IMR-90 (cell line): ENCODE measurements at regions not wholly inside any gene's neighbourhood (a gene's known extent, or its start where the extent isn't known, plus 50 kb on each side); places are given as distances from the start of the nearest gene placed in this dataset.

Experiments used
- ATAC-seq: fragments of 200-7000 bp; cut with Tn5 transposase; 2 replicates; pipeline ENCODE4 v1.9.1; 2020; ENCODE audit warnings: low read depth, mild to moderate bottlenecking, moderate library complexity
- BruUV-seq: library from RNA; stranded (reverse); fragments of 400-500 nt; replicated peaks from 2 replicates; lab custom pipeline; 2021; lab: Mats Ljungman, UMichigan
- CTCF ChIA-PET: fragments of 300-600 bp; formaldehyde crosslinking; extraction: SDS; loops from one replicate; lab custom pipeline; 2021; ENCODE audit warnings: antibody characterized with exemption; lab: Yijun Ruan, JAX
- POLR2A ChIA-PET: fragments of 300-600 bp; sonication (Branson Sonifier 250); formaldehyde crosslinking; loops from one replicate; lab custom pipeline; 2022; ENCODE audit warnings: antibody characterized with exemption; ENCODE audit not compliant: unreplicated experiment; lab: Charles Lee
- DNase-seq: peaks from one replicate; pipeline ENCODE4 v3.0.0; 2013
- H2AFZ ChIP-seq: replicated peaks from 2 replicates; pipeline ENCODE3; 2013; ENCODE audit warnings: low read length, mild to moderate bottlenecking; ENCODE audit not compliant: poor library complexity
- H2AK5ac ChIP-seq: 2 replicates; pipeline ENCODE4 v1.6.1; 2013; ENCODE audit warnings: low read depth, low read length, inconsistent platforms
- H2AK9ac ChIP-seq: replicated peaks from 2 replicates; pipeline ENCODE3; 2013; ENCODE audit warnings: mild to moderate bottlenecking, low read depth, low read length, moderate library complexity; ENCODE audit not compliant: poor library complexity
- H2BK120ac ChIP-seq: 2 replicates; pipeline ENCODE4 v1.6.1; 2013; ENCODE audit warnings: low read depth, low read length, inconsistent platforms
- H2BK15ac ChIP-seq: 3 replicates; pipeline ENCODE4 v1.6.1; 2013; ENCODE audit warnings: low read depth, low read length, inconsistent platforms
- H2BK20ac ChIP-seq: 2 replicates; pipeline ENCODE4 v1.6.1; 2013; ENCODE audit warnings: low read depth, mild to moderate bottlenecking, inconsistent platforms, low read length, moderate library complexity
- H2BK5ac ChIP-seq: 2 replicates; pipeline ENCODE4 v1.6.1; 2013; ENCODE audit warnings: mild to moderate bottlenecking, low read depth, low read length, inconsistent platforms; ENCODE audit not compliant: poor library complexity, severe bottlenecking
- H3K14ac ChIP-seq: replicated peaks from 2 replicates; pipeline ENCODE4 v1.6.1; 2013; ENCODE audit warnings: low read depth, low read length, inconsistent platforms
- H3K18ac ChIP-seq: 2 replicates; pipeline ENCODE4 v1.6.1; 2013; ENCODE audit warnings: low read depth, low read length, control low read depth
- H3K23ac ChIP-seq: 2 replicates; pipeline ENCODE4 v1.6.1; 2013; ENCODE audit warnings: low read depth, low read length, inconsistent platforms
- H3K27ac ChIP-seq: 2 replicates; pipeline ENCODE4 v1.5.1; 2013; ENCODE audit warnings: mild to moderate bottlenecking, control low read depth, low read length; ENCODE audit not compliant: insufficient read depth
- H3K27me3 ChIP-seq: 2 replicates; pipeline ENCODE4 v1.6.1; 2013; ENCODE audit warnings: low read length; ENCODE audit not compliant: control insufficient read depth, insufficient read depth
- H3K36me3 ChIP-seq: 2 replicates; pipeline ENCODE4 v1.6.1; 2013; ENCODE audit warnings: low read length, mixed read lengths; ENCODE audit not compliant: control insufficient read depth, insufficient read depth
- H3K4ac ChIP-seq: 2 replicates; pipeline ENCODE4 v1.6.1; 2013; ENCODE audit warnings: low read depth, low read length, inconsistent platforms
- H3K4me1 ChIP-seq: 2 replicates; pipeline ENCODE4 v1.6.1; 2013; ENCODE audit warnings: low read length, mixed read lengths; ENCODE audit not compliant: control insufficient read depth, insufficient read depth
- H3K4me2 ChIP-seq: 2 replicates; pipeline ENCODE4 v1.6.1; 2013; ENCODE audit warnings: low read depth, mild to moderate bottlenecking, control low read depth, low read length, moderate library complexity
- H3K4me3 ChIP-seq: 2 replicates; pipeline ENCODE4 v1.5.1; 2013; ENCODE audit warnings: low read depth, mild to moderate bottlenecking, control low read depth, low read length, moderate library complexity; ENCODE audit not compliant: insufficient read depth
- H3K56ac ChIP-seq: 2 replicates; pipeline ENCODE4 v1.6.1; 2013; ENCODE audit warnings: low read length, inconsistent platforms; ENCODE audit not compliant: insufficient read depth; ENCODE audit errors: extremely low read depth
- H3K79me1 ChIP-seq, 2 experiments: 2 replicates each; pipeline ENCODE4 v1.6.1; 2013; ENCODE audit warnings: low read length in 2 of 2, inconsistent platforms in 1 of 2, low read depth in 1 of 2
- H3K9ac ChIP-seq: 2 replicates; pipeline ENCODE4 v1.6.1; 2013; ENCODE audit warnings: low read depth, low read length, control low read depth
- H3K9me1 ChIP-seq: 2 replicates; pipeline ENCODE4 v1.6.1; 2013; ENCODE audit warnings: low read length, inconsistent platforms; ENCODE audit not compliant: insufficient read depth
- H3K9me3 ChIP-seq: 2 replicates; pipeline ENCODE4 v1.6.1; 2013; ENCODE audit warnings: low read length; ENCODE audit not compliant: control insufficient read depth, insufficient read depth
- H4K20me1 ChIP-seq: 2 replicates; pipeline ENCODE4 v1.6.1; 2013; ENCODE audit warnings: low read length, inconsistent platforms; ENCODE audit not compliant: insufficient read depth
- H4K5ac ChIP-seq: 2 replicates; pipeline ENCODE4 v1.6.1; 2013; ENCODE audit warnings: mild to moderate bottlenecking, low read depth, low read length, control low read depth
- H4K8ac ChIP-seq, 2 experiments: 2 replicates each; pipeline ENCODE4 v1.6.1; 2013; ENCODE audit warnings: low read depth in 2 of 2, low read length in 2 of 2, control low read depth in 1 of 2, inconsistent platforms in 1 of 2
- H4K91ac ChIP-seq: 2 replicates; pipeline ENCODE4 v1.6.1; 2013; ENCODE audit warnings: low read depth, low read length, inconsistent platforms; ENCODE audit not compliant: insufficient read depth
- BHLHE40 ChIP-seq: fragments of 150-350 bp; IDR thresholded peaks from 2 replicates; pipeline ENCODE4 v1.6.1; 2016; ENCODE audit warnings: mild to moderate bottlenecking, low read depth, low read length
- CEBPB ChIP-seq: IDR thresholded peaks from 2 replicates; pipeline ENCODE4 v1.6.1; 2012; ENCODE audit warnings: low read depth, low read length, improper control_type of control experiment
- CHD1 ChIP-seq: IDR thresholded peaks from 2 replicates; pipeline ENCODE4 v1.6.1; 2012; ENCODE audit warnings: low read depth, low read length, improper control_type of control experiment
- FOS ChIP-seq: fragments of 150-350 bp; IDR thresholded peaks from 2 replicates; pipeline ENCODE4 v1.6.1; 2016; ENCODE audit warnings: low read depth, low read length
- MAFK ChIP-seq: IDR thresholded peaks from 2 replicates; pipeline ENCODE4 v1.6.1; 2012; ENCODE audit warnings: low read depth, low read length, improper control_type of control experiment
- MAZ ChIP-seq: IDR thresholded peaks from 2 replicates; pipeline ENCODE4 v1.6.1; 2012; ENCODE audit warnings: low read depth, mild to moderate bottlenecking, low read length, improper control_type of control experiment, moderate library complexity, borderline replicate concordance
- MXI1 ChIP-seq: IDR thresholded peaks from 2 replicates; pipeline ENCODE4 v1.6.1; 2012; ENCODE audit warnings: low read depth, mild to moderate bottlenecking, low read length, moderate library complexity, borderline replicate concordance
- NFE2L2 ChIP-seq: fragments of 150-350 bp; IDR thresholded peaks from 2 replicates; pipeline ENCODE4 v1.6.1; 2016; ENCODE audit warnings: low read depth, mild to moderate bottlenecking, low read length
- POLR2A ChIP-seq: IDR thresholded peaks from 2 replicates; pipeline ENCODE4 v1.6.1; 2012; ENCODE audit warnings: mild to moderate bottlenecking, low read depth, low read length
- RAD21 ChIP-seq: IDR thresholded peaks from 2 replicates; pipeline ENCODE4 v1.6.1; 2012; ENCODE audit warnings: low read length, improper control_type of control experiment
- RCOR1 ChIP-seq: IDR thresholded peaks from 2 replicates; pipeline ENCODE4 v1.6.1; 2012; ENCODE audit warnings: mild to moderate bottlenecking, low read length, improper control_type of control experiment; ENCODE audit not compliant: insufficient replicate concordance
- RFX5 ChIP-seq: IDR thresholded peaks from 2 replicates; pipeline ENCODE4 v1.8.0; 2012; ENCODE audit warnings: low read depth, mild to moderate bottlenecking, low read length, moderate library complexity
- SMC3 ChIP-seq: fragments of 150-350 bp; IDR thresholded peaks from 2 replicates; pipeline ENCODE4 v1.6.1; 2016; ENCODE audit warnings: low read depth, mild to moderate bottlenecking, antibody characterized with exemption, low read length, moderate library complexity
- WGBS, 2 experiments: methylation state at CpG; one replicate each; pipeline versions ENCODE4 v1.1.5 to v1.1.7; 2013; ENCODE audit warnings: missing lambda C conversion rate in 2 of 2; ENCODE audit not compliant: insufficient read length in 1 of 2; ENCODE audit errors: extremely low coverage in 2 of 2; 5-methylcytosine and 5-hydroxymethylcytosine counted together
- dilution Hi-C: fragments of 300-500 bp; cut with HindIII; formaldehyde crosslinking; loops from one replicate; pipeline ENCODE4 v1.14.3; 2018; ENCODE audit warnings: low sequenced_read_pairs; ENCODE audit not compliant: unreplicated experiment
- in situ Hi-C: fragments of 300-500 bp; cut with MboI; formaldehyde crosslinking; loops from 3 replicates; pipeline ENCODE4 v1.14.3; 2019; ENCODE audit warnings: low sequenced_read_pairs, inconsistent platforms, mixed read lengths
- intact Hi-C: fragments of 100-400 bp; cut with micrococcal nuclease; formaldehyde crosslinking; loops from 2 replicates; pipeline ENCODE4 v1.10.0; 2022
- TF ChIP-seq, protein P1 (sequence below): fragments of 150-350 bp; IDR thresholded peaks from 2 replicates; pipeline ENCODE4 v1.6.1; 2016; ENCODE audit warnings: low read depth, mild to moderate bottlenecking, low read length, moderate library complexity, borderline replicate concordance
- TF ChIP-seq, protein P2 (sequence below): fragments of 150-350 bp; IDR thresholded peaks from 2 replicates; pipeline ENCODE4 v1.6.1; 2017; ENCODE audit warnings: mild to moderate bottlenecking, antibody characterized with exemption, low read length, low read depth
- TF ChIP-seq, protein P3 (sequence below): conservative IDR thresholded peaks from 2 replicates; pipeline ENCODE4 v1.5.1; 2012; ENCODE audit warnings: mild to moderate bottlenecking, low read depth, low read length, improper control_type of control experiment

DNA sequence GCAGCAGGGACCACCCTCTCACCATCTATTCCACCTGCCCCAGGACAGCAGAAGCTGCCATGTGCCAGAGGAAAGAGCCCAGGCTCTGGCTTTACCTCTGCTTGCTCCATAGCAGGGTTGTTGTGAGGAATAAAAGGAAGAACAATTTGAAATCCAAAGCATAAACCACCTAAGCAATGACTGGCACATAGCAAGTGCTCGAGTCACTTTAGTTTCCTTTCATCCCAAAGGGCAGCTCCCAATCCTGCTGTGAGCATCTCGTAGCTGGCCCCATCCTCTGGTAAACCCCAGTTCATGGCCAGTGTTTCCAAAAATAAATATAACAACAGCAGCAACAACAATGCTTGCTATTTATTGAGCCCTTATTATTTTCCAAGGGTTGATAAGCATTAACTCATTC, 923.5 kb downstream of the EPHA4 start:
- WGBS, 2 experiments, result no CpG with 5 or more reads among the region's 2 CpGs
- Histone ChIP-seq H3K36me3 (no peaks in the 10 kb centered on the region), H3K79me1 (no peaks in the 10 kb centered on the region), H2BK20ac (no peak overlapping the region), H2AFZ (no peak overlapping the region), H3K56ac (no peak overlapping the region), H3K27ac (no peak overlapping the region), H3K4me1 (no peaks in the 10 kb centered on the region), H3K4me2 (no peak overlapping the region), H4K8ac (no peak overlapping the region), H4K20me1 (no peaks in the 10 kb centered on the region), H3K9me3 (no peaks in the 10 kb centered on the region), H3K18ac (no peak overlapping the region), H4K5ac (no peak overlapping the region), H3K23ac (no peak overlapping the region), H3K4me3 (no peak overlapping the region), H3K9me1 (no peaks in the 10 kb centered on the region; the same call in 1 of the 2 replicates), H3K9ac (no peak overlapping the region), H2BK120ac (no peak overlapping the region), H2BK15ac (no peak overlapping the region), H3K27me3 (peaks cover 3% of the 10 kb centered on the region; the same call in 1 of the 2 replicates), H3K14ac (no peak overlapping the region), H2BK5ac (no peak overlapping the region), H2AK5ac (no peak overlapping the region), H4K91ac (no peak overlapping the region), H3K4ac (no peak overlapping the region), H2AK9ac (no peak overlapping the region)
- ATAC-seq (no peak), DNase-seq (no peak)
- no TSS peak for BruUV-seq
- TF ChIP-seq CHD1 (no peak), RAD21 (no peak), RFX5 (no peak), MAZ (no peak), SMC3 (no peak), MAFK (no peak), MXI1 (no peak), RCOR1 (no peak), FOS (no peak), NFE2L2 (no peak), POLR2A (no peak), CEBPB (no peak), BHLHE40 (no peak)
- TF ChIP-seq, protein P1, sequence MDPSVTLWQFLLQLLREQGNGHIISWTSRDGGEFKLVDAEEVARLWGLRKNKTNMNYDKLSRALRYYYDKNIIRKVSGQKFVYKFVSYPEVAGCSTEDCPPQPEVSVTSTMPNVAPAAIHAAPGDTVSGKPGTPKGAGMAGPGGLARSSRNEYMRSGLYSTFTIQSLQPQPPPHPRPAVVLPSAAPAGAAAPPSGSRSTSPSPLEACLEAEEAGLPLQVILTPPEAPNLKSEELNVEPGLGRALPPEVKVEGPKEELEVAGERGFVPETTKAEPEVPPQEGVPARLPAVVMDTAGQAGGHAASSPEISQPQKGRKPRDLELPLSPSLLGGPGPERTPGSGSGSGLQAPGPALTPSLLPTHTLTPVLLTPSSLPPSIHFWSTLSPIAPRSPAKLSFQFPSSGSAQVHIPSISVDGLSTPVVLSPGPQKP, result no peak
- TF ChIP-seq, protein P2, sequence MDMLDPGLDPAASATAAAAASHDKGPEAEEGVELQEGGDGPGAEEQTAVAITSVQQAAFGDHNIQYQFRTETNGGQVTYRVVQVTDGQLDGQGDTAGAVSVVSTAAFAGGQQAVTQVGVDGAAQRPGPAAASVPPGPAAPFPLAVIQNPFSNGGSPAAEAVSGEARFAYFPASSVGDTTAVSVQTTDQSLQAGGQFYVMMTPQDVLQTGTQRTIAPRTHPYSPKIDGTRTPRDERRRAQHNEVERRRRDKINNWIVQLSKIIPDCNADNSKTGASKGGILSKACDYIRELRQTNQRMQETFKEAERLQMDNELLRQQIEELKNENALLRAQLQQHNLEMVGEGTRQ, result no peak
- TF ChIP-seq, protein P3, sequence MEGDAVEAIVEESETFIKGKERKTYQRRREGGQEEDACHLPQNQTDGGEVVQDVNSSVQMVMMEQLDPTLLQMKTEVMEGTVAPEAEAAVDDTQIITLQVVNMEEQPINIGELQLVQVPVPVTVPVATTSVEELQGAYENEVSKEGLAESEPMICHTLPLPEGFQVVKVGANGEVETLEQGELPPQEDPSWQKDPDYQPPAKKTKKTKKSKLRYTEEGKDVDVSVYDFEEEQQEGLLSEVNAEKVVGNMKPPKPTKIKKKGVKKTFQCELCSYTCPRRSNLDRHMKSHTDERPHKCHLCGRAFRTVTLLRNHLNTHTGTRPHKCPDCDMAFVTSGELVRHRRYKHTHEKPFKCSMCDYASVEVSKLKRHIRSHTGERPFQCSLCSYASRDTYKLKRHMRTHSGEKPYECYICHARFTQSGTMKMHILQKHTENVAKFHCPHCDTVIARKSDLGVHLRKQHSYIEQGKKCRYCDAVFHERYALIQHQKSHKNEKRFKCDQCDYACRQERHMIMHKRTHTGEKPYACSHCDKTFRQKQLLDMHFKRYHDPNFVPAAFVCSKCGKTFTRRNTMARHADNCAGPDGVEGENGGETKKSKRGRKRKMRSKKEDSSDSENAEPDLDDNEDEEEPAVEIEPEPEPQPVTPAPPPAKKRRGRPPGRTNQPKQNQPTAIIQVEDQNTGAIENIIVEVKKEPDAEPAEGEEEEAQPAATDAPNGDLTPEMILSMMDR, result no peak
- dilution Hi-C loops, result no loop called here
- in situ Hi-C loops, result no loop called here
- ChIA-PET CTCF (no interaction called here), POLR2A (no interaction called here)
- intact Hi-C loops, result no loop called here
